ENCODE measurements at regions not wholly inside any gene's neighbourhood (a gene's known extent, or its start where the extent isn't known, plus 50 kb on each side); places are given as distances from the start of the nearest gene placed in this dataset.

DNA sequence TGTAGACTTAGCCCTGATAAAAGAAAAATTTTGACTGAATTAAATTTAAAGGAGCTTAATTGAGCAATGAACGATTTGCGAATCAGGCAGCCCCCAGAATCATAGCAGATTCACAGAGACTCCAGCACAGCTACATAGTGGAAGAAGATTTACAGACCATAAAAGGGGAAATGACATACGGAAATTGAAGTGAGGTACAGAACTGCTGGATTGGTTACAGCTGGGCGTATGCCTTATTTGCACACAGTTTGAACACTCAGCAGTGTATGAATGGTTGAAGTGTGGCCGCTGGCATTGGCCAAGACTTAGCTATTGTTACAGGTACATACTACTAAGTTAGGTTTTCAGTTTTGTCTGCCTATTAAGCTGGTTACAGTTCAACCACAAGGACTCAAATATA lies 433.5 kb upstream of the CELF2 start:
- Histone ChIP-seq H3K4me1 (replicated peaks) (no peaks in the 10 kb centered on the region), H3K9me3 (replicated peaks) (peaks cover 3% of the 10 kb centered on the region; the same call in 1 of the 2 replicates), H3K36me3 (no peaks in the 10 kb centered on the region), H3K4me3 (no peak overlapping the region), H3K27ac (no peak overlapping the region), H3K27me3 (replicated peaks) (no peaks in the 10 kb centered on the region)
- DNase-seq (ENCODE audit: low read depth in 1 of 2, low spot score in 2 of 2), result no peak

DNA sequence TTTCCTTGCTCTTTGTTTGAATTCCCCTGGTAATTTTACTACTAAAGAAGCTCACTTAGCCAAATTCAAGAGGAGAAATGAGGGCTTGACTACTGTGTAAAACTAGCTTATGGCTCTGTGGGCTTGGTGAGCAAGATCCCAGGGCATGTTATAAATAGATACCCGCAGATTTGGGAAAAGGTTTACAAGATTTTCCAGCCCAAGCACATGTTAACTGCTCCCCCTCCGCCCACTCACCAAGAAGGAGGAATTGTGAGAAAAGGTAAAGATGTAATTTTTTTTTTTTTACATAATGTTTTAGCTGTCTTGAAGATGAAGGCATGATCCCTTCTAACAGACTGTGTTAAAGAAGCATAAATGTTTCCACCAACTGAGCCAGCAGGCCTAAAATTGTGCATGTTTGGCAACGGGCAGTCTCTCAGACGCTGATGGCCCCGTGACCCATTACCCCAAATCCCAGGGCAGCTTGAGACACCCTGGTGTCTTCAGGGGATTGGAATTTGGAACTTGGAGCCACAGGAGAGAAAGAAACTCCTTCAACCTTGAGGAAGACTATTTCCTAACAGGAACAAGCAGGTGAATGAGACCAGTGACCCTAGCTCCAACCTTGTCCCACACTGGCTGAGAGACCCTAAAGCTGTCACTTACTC lies 429.8 kb upstream of the CELF2 start:
- Histone ChIP-seq H3K4me1 (replicated peaks) (no peaks in the 10 kb centered on the region), H3K27me3 (replicated peaks) (no peaks in the 10 kb centered on the region), H3K4me3 (no peak overlapping the region), H3K36me3 (no peaks in the 10 kb centered on the region), H3K9me3 (replicated peaks) (peaks cover 3% of the 10 kb centered on the region; the same call in 1 of the 2 replicates), H3K27ac (no peak overlapping the region)
- no peak for DNase-seq (ENCODE audit: low read depth in 1 of 2, low spot score in 2 of 2)

DNA sequence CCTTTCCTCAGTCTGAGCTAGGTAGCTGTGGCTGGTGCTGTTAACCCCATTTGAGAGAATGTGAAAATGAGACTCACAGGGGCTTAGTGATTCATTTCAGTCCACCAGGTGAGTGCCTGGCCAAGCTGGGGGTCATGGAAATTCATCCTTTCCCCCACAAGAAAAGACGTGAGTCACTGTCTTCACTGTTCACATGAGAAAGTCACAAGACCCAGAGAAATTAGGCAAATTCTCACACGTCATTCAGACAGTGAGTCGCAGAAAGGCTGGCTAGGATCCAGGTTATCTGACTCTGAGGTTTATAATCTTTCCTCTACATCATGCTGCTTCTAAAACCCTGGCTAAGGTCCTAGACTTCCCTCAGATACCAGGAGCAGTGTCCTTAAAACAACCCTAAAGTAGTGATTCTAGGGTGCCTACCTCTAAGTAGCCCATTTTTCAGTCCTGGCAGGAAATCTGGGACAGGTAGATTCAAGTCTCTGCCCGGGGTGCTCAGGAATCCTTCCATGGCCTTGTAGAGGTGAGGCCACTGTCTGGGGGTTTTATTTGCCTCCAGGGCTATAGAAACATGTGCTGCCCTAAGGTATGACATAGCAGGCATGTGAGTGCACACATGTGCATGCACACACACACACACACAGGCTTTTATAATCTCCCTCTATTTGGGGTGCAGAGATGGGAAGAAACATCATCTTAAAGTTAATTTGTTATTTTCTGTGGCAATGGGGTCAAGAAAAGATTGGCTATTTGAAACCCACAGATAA lies 427.9 kb upstream of the CELF2 start:
- no peaks in the 10 kb centered on the region for H3K4me1 ChIP-seq (replicated peaks)
- DNase-seq (ENCODE audit: low read depth in 1 of 2, low spot score in 2 of 2), result no peak
- no peaks in the 10 kb centered on the region for H3K36me3 ChIP-seq
- no peak overlapping the region for H3K4me3 ChIP-seq
- H3K27me3 ChIP-seq (replicated peaks), result no peaks in the 10 kb centered on the region
- H3K9me3 ChIP-seq (replicated peaks), result no peaks in the 10 kb centered on the region; the same call in 1 of the 2 replicates
- H3K27ac ChIP-seq, result no peak overlapping the region

DNA sequence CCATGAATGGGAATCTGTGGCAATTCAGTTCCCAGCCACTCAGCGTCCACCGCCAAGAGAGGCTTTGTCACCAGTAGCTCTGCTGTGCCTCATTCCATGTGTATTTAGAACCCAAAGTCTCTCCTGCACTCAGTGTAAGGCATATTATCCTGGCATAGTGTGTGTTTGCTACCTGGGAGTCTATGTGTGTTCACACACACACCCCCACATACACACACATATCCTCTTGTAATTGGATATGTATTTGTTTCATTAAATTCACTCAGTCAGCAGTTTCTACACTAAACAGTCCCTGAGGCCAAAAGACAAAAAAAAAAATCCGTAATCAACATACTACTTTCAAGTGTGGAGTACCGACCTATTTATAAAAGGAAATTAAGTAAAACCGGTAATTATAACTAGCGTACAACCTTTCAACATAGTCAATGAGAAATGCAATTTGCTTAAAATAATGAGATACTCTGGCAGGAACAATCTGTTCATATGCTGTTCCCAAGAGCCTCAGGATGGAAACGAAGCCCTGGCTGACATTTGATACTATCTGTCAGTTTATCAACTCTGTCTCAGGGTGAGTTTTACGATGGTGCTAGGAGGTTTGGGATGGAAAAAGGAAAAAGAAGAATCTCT lies 425.8 kb upstream of the CELF2 start:
- H3K36me3 ChIP-seq, result no peaks in the 10 kb centered on the region
- H3K27ac ChIP-seq, result no peak overlapping the region
- no peaks in the 10 kb centered on the region; the same call in 1 of the 2 replicates for H3K9me3 ChIP-seq (replicated peaks)
- no peak for DNase-seq (ENCODE audit: low read depth in 1 of 2, low spot score in 2 of 2)
- H3K4me1 ChIP-seq (replicated peaks), result no peaks in the 10 kb centered on the region
- H3K27me3 ChIP-seq (replicated peaks), result no peaks in the 10 kb centered on the region
- no peak overlapping the region for H3K4me3 ChIP-seq

DNA sequence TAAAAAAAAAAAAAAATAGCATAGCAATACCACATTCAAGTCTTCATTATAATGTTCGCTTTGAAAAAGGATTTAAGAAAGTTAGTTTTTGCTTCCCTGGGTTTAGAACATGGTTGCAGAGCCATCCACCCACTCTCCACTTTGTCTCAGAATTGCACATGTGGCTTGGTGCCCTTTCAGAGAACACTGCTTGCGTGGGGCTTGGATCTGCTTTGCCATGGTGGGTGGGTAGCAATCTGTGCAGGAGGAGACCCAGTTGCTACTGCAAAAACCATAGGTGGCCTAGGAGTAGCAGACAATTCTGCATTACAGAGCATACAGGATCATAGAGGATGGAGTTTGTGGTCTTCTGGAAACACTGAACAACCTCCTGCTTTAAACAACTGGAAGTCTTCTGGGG lies 421.4 kb upstream of the CELF2 start:
- no peaks in the 10 kb centered on the region for H3K4me1 ChIP-seq (replicated peaks)
- no peak overlapping the region for H3K27ac ChIP-seq
- no peaks in the 10 kb centered on the region for H3K27me3 ChIP-seq (replicated peaks)
- no peak overlapping the region for H3K4me3 ChIP-seq
- H3K36me3 ChIP-seq, result no peaks in the 10 kb centered on the region
- DNase-seq (ENCODE audit: low read depth in 1 of 2, low spot score in 2 of 2), result no peak
- no peaks in the 10 kb centered on the region for H3K9me3 ChIP-seq (replicated peaks)

DNA sequence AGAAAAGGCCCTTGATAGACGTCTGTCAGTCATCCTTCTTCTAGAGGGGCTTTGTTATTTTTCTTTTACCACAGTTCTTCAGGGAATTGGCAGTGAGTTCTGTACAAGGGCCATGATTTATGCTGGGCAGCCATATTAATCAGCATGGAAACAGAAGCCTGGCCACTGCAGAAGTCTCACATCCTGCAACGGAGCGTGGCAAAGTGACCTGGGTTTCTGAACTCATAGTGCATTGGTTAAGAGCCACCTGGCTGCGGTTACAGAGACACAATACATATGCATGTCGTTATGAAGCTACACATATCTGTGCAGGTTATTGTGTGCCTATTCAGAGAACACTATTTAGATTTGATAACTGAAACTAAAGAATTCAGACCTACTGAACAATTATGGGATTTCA lies 419.4 kb upstream of the CELF2 start:
- Histone ChIP-seq H3K27me3 (replicated peaks) (no peaks in the 10 kb centered on the region), H3K36me3 (no peaks in the 10 kb centered on the region), H3K4me1 (replicated peaks) (no peaks in the 10 kb centered on the region), H3K27ac (no peak overlapping the region), H3K9me3 (replicated peaks) (no peaks in the 10 kb centered on the region; the same call in 1 of the 2 replicates), H3K4me3 (no peak overlapping the region)
- DNase-seq (ENCODE audit: low read depth in 1 of 2, low spot score in 2 of 2), result no peak

DNA sequence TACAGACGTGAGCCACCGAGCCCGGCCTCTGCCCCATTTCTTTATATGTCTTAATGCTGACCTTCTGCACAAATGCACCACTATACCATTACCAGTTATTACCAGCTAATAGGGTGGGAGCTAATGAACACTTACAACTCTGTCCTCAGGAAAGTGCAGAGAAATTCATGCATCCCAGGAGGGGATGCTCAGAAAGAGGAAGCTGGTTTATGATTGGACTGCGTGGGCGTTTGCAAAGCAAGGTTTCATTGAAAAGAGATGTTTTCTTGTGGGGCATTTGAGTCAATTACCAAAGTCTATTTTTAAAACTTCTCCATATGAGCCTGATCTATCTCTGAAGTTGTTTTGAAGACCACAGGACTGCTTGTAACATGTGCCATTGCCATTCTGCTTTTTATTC lies 417.7 kb upstream of the CELF2 start:
- Histone ChIP-seq H3K4me1 (replicated peaks) (no peaks in the 10 kb centered on the region), H3K9me3 (replicated peaks) (no peaks in the 10 kb centered on the region; the same call in 1 of the 2 replicates), H3K36me3 (no peaks in the 10 kb centered on the region), H3K27ac (no peak overlapping the region), H3K4me3 (no peak overlapping the region), H3K27me3 (replicated peaks) (no peaks in the 10 kb centered on the region)
- DNase-seq (ENCODE audit: low read depth in 1 of 2, low spot score in 2 of 2), result no peak

DNA sequence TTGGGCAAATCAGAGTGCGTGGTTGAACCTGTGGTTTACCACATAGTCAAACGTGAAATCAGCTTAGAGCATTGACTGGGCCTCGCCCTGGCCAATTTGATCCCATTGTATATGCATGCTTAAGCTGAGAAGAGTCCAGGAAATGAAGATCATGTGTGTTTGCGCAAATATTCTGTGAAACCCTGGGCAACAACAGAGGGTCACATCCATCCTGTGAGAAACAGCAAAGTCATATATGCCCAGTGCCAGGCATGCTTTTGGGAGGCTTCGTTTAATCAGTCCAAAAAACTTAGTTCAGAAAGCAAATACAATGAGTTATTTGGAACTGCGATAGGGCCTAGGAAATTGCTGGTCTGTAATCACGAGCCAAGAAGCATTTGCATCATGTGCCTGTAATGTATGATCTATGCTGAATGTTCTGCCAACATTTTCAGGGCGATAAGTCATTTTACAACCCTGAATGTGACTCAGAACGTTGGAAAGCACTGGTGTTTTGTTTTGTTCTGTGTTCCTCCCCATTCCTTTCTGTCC lies 412.1 kb upstream of the CELF2 start:
- H3K27me3 ChIP-seq (replicated peaks), result no peaks in the 10 kb centered on the region
- no peak for DNase-seq (ENCODE audit: low read depth in 1 of 2, low spot score in 2 of 2)
- H3K27ac ChIP-seq, result no peak overlapping the region
- H3K4me1 ChIP-seq (replicated peaks), result no peaks in the 10 kb centered on the region
- no peaks in the 10 kb centered on the region; the same call in 1 of the 2 replicates for H3K9me3 ChIP-seq (replicated peaks)
- no peaks in the 10 kb centered on the region for H3K36me3 ChIP-seq
- no peak overlapping the region for H3K4me3 ChIP-seq

DNA sequence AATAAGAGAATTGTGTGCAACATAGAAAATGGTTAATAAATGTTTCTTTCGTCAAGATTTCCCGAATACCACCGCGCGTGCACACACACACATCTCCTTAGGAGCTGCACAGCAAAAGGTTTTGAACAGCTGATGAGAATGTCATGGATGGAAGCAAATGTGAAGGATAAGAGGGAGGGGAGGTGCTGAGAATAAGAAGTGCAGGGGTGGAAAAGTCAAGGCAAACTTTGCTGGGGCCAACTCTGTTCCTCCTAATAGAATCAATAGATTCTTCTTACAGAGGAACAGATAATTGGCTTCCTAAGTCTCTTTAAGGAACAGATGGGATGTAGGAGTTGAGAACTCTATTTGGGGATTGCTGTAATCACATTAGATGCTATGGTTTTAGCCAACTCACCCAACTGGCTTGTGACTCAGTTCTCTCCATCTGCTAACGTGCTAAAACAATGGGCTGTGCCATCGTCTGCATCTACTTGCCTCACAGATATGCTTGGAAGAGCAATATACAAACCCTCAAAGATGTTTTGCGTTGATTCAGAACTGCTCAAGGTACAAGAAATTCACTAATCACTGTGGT lies 408.2 kb upstream of the CELF2 start:
- H3K4me3 ChIP-seq, result no peak overlapping the region
- H3K4me1 ChIP-seq (replicated peaks), result no peaks in the 10 kb centered on the region
- no peak overlapping the region for H3K27ac ChIP-seq
- no peaks in the 10 kb centered on the region for H3K27me3 ChIP-seq (replicated peaks)
- no peaks in the 10 kb centered on the region for H3K36me3 ChIP-seq
- no peaks in the 10 kb centered on the region for H3K9me3 ChIP-seq (replicated peaks)
- DNase-seq (ENCODE audit: low read depth in 1 of 2, low spot score in 2 of 2), result no peak

DNA sequence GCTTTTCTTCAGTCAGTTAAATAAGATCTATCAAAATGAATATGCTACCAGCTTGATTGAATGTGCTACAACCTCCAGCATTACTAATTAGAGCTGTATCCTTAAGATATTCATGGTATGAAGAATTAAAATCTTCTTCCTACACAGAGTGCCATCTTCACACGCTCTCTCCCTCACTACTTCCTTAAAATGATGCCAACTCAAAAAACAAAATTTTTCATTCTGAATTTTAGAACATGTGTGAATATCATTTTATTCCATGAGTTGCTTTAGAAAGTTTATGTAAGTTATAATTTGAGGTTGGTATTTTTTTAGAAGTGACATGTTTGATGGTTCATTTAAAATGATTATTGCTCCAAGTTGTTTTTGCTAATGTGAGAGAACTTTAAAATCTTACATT lies 407.5 kb upstream of the CELF2 start:
- Histone ChIP-seq H3K9me3 (replicated peaks) (no peaks in the 10 kb centered on the region), H3K36me3 (no peaks in the 10 kb centered on the region), H3K27ac (no peak overlapping the region), H3K4me3 (no peak overlapping the region), H3K27me3 (replicated peaks) (no peaks in the 10 kb centered on the region), H3K4me1 (replicated peaks) (no peaks in the 10 kb centered on the region)
- no peak for DNase-seq (ENCODE audit: low read depth in 1 of 2, low spot score in 2 of 2)

DNA sequence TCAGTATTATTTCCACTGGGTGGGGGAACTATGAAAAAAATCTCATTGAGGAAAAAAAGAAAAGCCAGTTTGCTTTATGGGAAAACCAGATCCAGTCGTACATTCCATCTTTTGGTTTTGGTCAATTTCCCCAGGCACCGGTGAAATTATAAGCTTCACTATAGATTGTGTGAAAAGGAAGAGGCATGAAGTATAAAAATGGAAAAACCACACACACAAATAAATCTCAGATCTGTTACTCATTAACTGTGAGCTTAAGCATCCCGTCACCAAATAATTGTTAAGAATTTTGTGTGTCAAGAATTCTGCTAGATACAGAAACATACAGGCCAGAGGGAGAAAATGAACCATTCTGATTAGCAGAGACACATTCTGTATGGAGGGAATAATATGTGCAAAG lies 405.5 kb upstream of the CELF2 start:
- H3K27ac ChIP-seq, result no peak overlapping the region
- no peak for DNase-seq (ENCODE audit: low read depth in 1 of 2, low spot score in 2 of 2)
- no peaks in the 10 kb centered on the region for H3K36me3 ChIP-seq
- H3K27me3 ChIP-seq (replicated peaks), result no peaks in the 10 kb centered on the region
- H3K4me1 ChIP-seq (replicated peaks), result no peaks in the 10 kb centered on the region
- H3K9me3 ChIP-seq (replicated peaks), result no peaks in the 10 kb centered on the region
- no peak overlapping the region for H3K4me3 ChIP-seq

DNA sequence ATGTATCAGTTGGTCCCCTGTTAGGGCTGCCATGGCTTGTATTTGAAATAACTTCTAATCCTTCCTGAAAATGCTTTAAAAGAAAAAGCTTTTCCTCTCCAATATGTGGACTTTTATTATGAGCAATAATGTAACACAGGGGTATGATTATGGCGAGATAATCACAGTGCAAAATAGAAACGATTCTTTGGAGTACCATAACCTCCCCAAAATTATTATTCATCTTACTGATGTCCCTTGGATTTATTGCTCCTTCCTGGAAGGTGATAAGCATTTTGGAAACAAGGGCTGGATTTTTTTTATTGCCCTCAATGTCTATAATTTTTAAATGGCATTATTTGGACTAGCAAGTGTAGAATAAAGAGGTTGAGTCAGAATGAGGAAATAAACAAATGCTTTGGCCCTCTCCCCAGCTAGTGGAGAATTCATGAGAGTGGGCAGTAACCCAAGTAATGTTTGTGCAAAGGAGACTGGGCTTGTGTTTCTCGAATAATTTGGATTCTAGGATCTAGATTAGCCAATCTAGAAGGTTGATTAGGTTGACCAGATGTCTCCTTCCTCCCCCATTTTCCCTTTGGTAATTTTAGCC lies 403.9 kb upstream of the CELF2 start:
- H3K4me3 ChIP-seq, result no peak overlapping the region
- H3K27me3 ChIP-seq (replicated peaks), result no peaks in the 10 kb centered on the region
- no peak overlapping the region for H3K27ac ChIP-seq
- H3K9me3 ChIP-seq (replicated peaks), result no peaks in the 10 kb centered on the region
- no peaks in the 10 kb centered on the region for H3K4me1 ChIP-seq (replicated peaks)
- no peak for DNase-seq (ENCODE audit: low read depth in 1 of 2, low spot score in 2 of 2)
- no peaks in the 10 kb centered on the region for H3K36me3 ChIP-seq

DNA sequence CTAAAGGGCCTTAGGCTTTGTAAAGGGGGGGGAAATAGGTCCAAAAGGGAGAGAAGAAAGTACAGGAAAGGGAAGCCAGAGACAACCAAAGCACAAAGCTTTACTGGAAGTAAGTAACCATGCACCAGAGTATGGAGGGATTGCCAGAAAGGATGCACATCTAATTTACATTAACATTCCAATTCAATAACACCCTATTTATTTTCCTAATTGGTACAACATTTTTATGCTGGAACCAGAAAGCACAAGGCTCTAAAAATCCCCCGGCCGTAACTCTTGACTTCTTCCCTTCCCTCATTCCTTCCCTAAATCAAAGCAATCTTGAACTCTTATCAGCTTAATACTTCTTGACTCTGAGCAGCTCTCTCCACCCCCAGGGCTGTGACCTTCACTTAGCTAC lies 400.0 kb upstream of the CELF2 start:
- Histone ChIP-seq H3K4me1 (replicated peaks) (no peaks in the 10 kb centered on the region), H3K27ac (no peak overlapping the region), H3K36me3 (no peaks in the 10 kb centered on the region), H3K9me3 (replicated peaks) (no peaks in the 10 kb centered on the region), H3K27me3 (replicated peaks) (no peaks in the 10 kb centered on the region), H3K4me3 (no peak overlapping the region)
- no peak for DNase-seq (ENCODE audit: low read depth in 1 of 2, low spot score in 2 of 2)
